ENCODE measurements at regions not wholly inside any gene's neighbourhood (a gene's known extent, or its start where the extent isn't known, plus 50 kb on each side); places are given as distances from the start of the nearest gene placed in this dataset.

DNA sequence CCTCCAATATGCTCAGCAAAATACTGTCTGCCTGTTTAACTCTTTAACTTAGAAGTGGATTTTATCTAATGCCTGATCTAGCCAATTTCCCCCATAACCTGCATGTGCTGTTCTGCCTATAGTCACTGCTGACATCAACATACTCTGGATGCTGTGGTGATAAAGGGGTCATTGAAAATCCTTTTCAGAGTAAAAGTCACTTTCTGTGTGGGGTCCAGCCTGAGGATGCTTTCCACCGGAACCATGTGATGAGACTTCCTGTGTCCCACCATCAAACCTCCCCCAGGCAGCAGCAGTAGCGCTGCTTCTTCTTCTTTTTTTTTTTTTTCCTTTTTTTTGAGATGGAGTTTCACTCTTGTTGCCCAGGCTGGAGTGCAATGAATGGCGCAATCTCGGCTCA is 607.0 kb downstream of the BCL11B start:
- no peak for DNase-seq (ENCODE audit: extremely low spot score)
- ChIA-PET POLR2A (no interaction called here), CTCF (no interaction called here)
- TF ChIP-seq, protein P1, sequence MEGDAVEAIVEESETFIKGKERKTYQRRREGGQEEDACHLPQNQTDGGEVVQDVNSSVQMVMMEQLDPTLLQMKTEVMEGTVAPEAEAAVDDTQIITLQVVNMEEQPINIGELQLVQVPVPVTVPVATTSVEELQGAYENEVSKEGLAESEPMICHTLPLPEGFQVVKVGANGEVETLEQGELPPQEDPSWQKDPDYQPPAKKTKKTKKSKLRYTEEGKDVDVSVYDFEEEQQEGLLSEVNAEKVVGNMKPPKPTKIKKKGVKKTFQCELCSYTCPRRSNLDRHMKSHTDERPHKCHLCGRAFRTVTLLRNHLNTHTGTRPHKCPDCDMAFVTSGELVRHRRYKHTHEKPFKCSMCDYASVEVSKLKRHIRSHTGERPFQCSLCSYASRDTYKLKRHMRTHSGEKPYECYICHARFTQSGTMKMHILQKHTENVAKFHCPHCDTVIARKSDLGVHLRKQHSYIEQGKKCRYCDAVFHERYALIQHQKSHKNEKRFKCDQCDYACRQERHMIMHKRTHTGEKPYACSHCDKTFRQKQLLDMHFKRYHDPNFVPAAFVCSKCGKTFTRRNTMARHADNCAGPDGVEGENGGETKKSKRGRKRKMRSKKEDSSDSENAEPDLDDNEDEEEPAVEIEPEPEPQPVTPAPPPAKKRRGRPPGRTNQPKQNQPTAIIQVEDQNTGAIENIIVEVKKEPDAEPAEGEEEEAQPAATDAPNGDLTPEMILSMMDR (IDR thresholded peaks at IDR 0.05; ENCODE audit: control extremely low read depth, extremely low read depth, low read depth, missing control alignments), result no peak

DNA sequence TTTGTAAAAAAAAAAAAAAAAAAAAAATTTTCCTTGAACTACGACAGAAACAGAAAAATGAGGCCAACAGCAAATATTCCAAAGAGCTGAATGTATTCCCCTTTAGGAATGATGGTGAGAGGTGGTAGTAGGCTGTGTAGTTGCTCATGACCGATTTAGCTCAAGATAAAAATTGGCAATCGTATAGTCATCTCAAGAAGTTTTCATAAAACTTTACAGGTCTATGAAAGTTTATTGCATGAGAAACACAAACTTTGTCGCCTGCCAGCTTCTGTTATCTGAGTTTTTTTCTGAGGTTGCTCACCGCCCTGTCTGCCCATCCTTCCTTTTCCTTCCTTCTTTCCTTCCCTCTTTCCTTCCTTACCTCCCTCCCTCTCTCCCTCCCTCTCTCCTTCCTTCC is 605.5 kb downstream of the BCL11B start:
- TF ChIP-seq, protein P1 (IDR thresholded peaks at IDR 0.05; ENCODE audit: control extremely low read depth, extremely low read depth, low read depth, missing control alignments), result no peak
- POLR2A ChIA-PET, result no interaction called here
- DNase-seq (ENCODE audit: extremely low spot score), result no peak
- CTCF ChIA-PET, result interaction anchor here (1.0 kb wide), 1 partner anchor 20 kb away, joined by 4 read pairs; no protein-coding TSS in a partner anchor

- no peak for DNase-seq (ENCODE audit: extremely low spot score)
- TF ChIP-seq, protein P1 (IDR thresholded peaks at IDR 0.05; ENCODE audit: control extremely low read depth, extremely low read depth, low read depth, missing control alignments), result no peak
- CTCF ChIA-PET, result no interaction called here
- POLR2A ChIA-PET, result no interaction called here
Measured at GRCh38 chr14:98682033-98682432, 590.0 kb downstream of the BCL11B start.

DNA sequence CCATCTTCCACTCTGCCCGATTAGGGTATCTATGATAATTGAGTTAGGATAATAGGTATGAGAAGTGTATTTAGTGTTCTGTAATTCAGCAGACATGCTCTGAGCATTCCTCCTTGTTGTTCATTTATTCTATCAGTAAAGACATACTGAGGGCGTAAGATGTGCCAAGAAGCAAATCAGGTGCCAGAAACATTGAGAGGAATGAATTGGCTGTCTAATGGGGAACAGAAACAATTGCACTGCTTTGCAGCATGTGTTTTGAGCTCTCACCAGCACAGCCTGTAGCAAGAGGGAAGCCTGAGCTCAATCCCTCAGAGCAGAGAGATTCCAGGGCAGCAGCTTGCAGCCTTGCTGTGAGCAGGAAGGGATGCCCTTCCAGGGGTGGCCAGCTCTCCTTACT is 589.3 kb downstream of the BCL11B start:
- POLR2A ChIA-PET, result no interaction called here
- CTCF ChIA-PET, result no interaction called here
- TF ChIP-seq, protein P1 (IDR thresholded peaks at IDR 0.05; ENCODE audit: control extremely low read depth, extremely low read depth, low read depth, missing control alignments), result no peak
- no peak for DNase-seq (ENCODE audit: extremely low spot score)

DNA sequence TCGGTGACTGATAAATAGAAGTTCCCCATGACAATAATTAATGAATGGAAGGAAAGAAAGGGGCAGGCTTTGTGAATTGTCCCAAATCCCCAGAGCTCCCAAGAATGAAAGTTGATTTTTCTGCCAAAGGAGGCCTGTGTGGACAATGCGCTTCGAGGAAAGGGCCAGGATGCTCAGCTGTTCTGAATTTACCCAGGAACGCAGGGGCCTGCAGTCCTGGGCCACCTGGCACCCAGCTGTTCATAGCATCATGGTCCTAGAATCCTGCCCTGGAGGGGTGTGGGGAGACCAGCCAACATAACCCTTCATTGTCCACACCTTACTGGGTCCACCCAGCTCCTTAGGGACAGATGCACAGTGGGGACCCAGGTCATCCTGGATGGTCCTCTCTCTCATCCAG is 587.5 kb downstream of the BCL11B start:
- ChIA-PET CTCF (no interaction called here), POLR2A (no interaction called here)
- DNase-seq (ENCODE audit: extremely low spot score), result no peak
- TF ChIP-seq, protein P1 (IDR thresholded peaks at IDR 0.05; ENCODE audit: control extremely low read depth, extremely low read depth, low read depth, missing control alignments), result no peak

DNA sequence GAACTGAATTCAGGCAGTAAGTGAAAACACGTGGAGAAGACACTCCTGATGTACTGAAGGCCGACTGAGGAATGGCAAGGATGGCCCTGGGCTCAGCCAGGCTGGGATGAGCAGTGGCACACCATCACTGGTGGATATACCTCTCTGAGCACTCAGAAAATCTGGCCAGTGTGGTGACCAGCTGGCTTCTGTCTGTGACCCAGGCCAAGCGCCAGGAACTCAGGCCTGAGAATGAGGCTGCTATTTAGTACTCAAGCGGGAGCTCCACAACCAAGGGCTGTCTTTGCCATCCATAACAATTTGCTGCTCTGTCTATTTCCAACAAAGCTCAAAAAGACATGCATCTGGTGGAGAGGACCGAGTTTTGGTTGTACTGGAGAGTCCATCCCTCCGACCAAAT is 586.3 kb downstream of the BCL11B start:
- POLR2A ChIA-PET, result no interaction called here
- TF ChIP-seq, protein P1 (IDR thresholded peaks at IDR 0.05; ENCODE audit: control extremely low read depth, extremely low read depth, low read depth, missing control alignments), result no peak
- CTCF ChIA-PET, result no interaction called here
- DNase-seq (ENCODE audit: extremely low spot score), result no peak

DNA sequence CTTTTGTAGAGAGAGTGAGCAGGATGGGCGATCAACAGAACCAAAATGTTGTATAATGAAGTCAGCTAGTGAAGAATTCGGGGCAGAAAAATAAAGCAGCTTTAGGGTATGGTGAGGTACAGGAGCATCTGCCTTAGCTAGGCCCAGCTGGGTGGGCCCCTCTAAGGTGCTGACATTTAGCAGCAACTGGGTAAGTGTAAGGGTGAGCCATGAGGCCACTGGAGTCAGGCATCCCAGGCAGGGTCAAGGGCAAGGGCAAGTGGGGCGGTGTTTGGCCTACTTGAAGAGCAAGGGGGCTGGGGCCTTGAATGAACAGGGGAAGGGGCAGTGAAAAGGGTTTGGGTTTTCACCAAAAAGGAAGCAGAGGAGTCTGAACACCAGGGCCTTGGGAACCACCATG is 583.6 kb downstream of the BCL11B start:
- TF ChIP-seq, protein P1 (IDR thresholded peaks at IDR 0.05; ENCODE audit: control extremely low read depth, extremely low read depth, low read depth, missing control alignments), result no peak
- CTCF ChIA-PET, result no interaction called here
- POLR2A ChIA-PET, result no interaction called here

More for the DNA sequence above, 583.6 kb downstream of the BCL11B start:
- no peak for DNase-seq (ENCODE audit: extremely low spot score)
